ENCODE measurements at regions not wholly inside any gene's neighbourhood (a gene's known extent, or its start where the extent isn't known, plus 50 kb on each side); places are given as distances from the start of the nearest gene placed in this dataset.
A peak's percentile ranks its signal among the peaks of the same experiment; 100 is the strongest.
"Not testable (repeated sequence)": the region's sequence is repeated elsewhere in the genome, so short reads cannot be mapped to it uniquely, and the experiment has no call there.

GRCh38 chr10:31694929-31695837 is 233.4 kb downstream of the ARHGAP12 start:
- intact Hi-C loops (cut with micrococcal nuclease), result no loop called here

GRCh38 chr10:31694126-31694685 is 234.4 kb downstream of the ARHGAP12 start:
- intact Hi-C loops (cut with micrococcal nuclease), result no loop called here
- ATAC-seq, result no peak
- no peak for DNase-seq

More at GRCh38 chr10:31694929-31695837, 233.4 kb downstream of the ARHGAP12 start:
- DNase-seq (no peak), ATAC-seq (no peak)

GRCh38 chr10:31693491-31693890 is 235.1 kb downstream of the ARHGAP12 start:
- intact Hi-C loops (cut with micrococcal nuclease), result no loop called here
- DNase-seq (no peak), ATAC-seq (no peak)

GRCh38 chr10:31689233-31689632 is 239.4 kb downstream of the ARHGAP12 start:
- ATAC-seq, result no peak
- no peak for DNase-seq
- intact Hi-C loops (cut with micrococcal nuclease), result no loop called here

- DNase-seq (no peak), ATAC-seq (no peak)
- intact Hi-C loops (cut with micrococcal nuclease), result no loop called here
These were observed 240.8 kb downstream of the ARHGAP12 start for GRCh38 chr10:31687663-31688482.

GRCh38 chr10:31686599-31686998 is 242.0 kb downstream of the ARHGAP12 start:
- ATAC-seq, result no peak
- no peak for DNase-seq
- intact Hi-C loops (cut with micrococcal nuclease), result no loop called here

- ATAC-seq, result no peak
- intact Hi-C loops (cut with micrococcal nuclease), result loop anchor here (5.0 kb wide), 1 partner anchor 51 kb away; no protein-coding TSS in a partner anchor
- no peak for DNase-seq
These were observed 244.9 kb downstream of the ARHGAP12 start for GRCh38 chr10:31683682-31684081.

- intact Hi-C loops (cut with micrococcal nuclease), result loop anchor here (5.0 kb wide), 1 partner anchor 48 kb away; no protein-coding TSS in a partner anchor
- no peak for ATAC-seq
- DNase-seq, result no peak
These were observed 248.7 kb downstream of the ARHGAP12 start for GRCh38 chr10:31679936-31680335.

GRCh38 chr10:31678575-31679516 is 249.8 kb downstream of the ARHGAP12 start:
- ATAC-seq (no peak), DNase-seq (no peak)
- intact Hi-C loops (cut with micrococcal nuclease), result no loop called here

GRCh38 chr10:31678139-31678536 is 250.5 kb downstream of the ARHGAP12 start:
- intact Hi-C loops (cut with micrococcal nuclease), result no loop called here
- ATAC-seq (peak; percentile 92), DNase-seq (peak; percentile 76)

GRCh38 chr10:31677195-31678138 is 251.2 kb downstream of the ARHGAP12 start:
- intact Hi-C loops (cut with micrococcal nuclease), result no loop called here
- ATAC-seq (peak; percentile 46), DNase-seq (no peak)

- intact Hi-C loops (cut with micrococcal nuclease), result no loop called here
- no peak for DNase-seq
- no peak for ATAC-seq
These were observed 252.9 kb downstream of the ARHGAP12 start for GRCh38 chr10:31675726-31676125.

GRCh38 chr10:31669357-31669756 is 259.3 kb downstream of the ARHGAP12 start:
- intact Hi-C loops (cut with micrococcal nuclease), result no loop called here
- ATAC-seq, result peak; percentile 13

GRCh38 chr10:31668326-31668725 is 260.3 kb downstream of the ARHGAP12 start:
- ATAC-seq, result no peak
- DNase-seq, result no peak
- intact Hi-C loops (cut with micrococcal nuclease), result no loop called here

More at GRCh38 chr10:31669357-31669756, 259.3 kb downstream of the ARHGAP12 start:
- no peak for DNase-seq

- intact Hi-C loops (cut with micrococcal nuclease); ATAC-seq; DNase-seq: not testable (repeated sequence)
These were observed 262.8 kb downstream of the ARHGAP12 start for GRCh38 chr10:31665764-31666279.

GRCh38 chr10:31664803-31665202 is 263.8 kb downstream of the ARHGAP12 start:
- intact Hi-C loops (cut with micrococcal nuclease), result no loop called here
- ATAC-seq (peak; percentile 93), DNase-seq (peak; percentile 67)

GRCh38 chr10:31664071-31664470 is 264.6 kb downstream of the ARHGAP12 start:
- intact Hi-C loops (cut with micrococcal nuclease); ATAC-seq: not testable (repeated sequence)

More at GRCh38 chr10:31664071-31664470, 264.6 kb downstream of the ARHGAP12 start:
- not testable (repeated sequence) for DNase-seq

All from left ventricle myocardium superior (tissue), 1 donor.